Colonic mucosa (tissue), 4 donors: ENCODE measurements at regions not wholly inside any gene's neighbourhood (a gene's known extent, or its start where the extent isn't known, plus 50 kb on each side); places are given as distances from the start of the nearest gene placed in this dataset.

Experiments used
- DNase-seq: peaks from one replicate; pipeline ENCODE4 v3.0.0-alpha.2; 2020
- H3K27ac ChIP-seq: fragments of 200-600 bp; one replicate; pipeline ENCODE4 v1.8.0; 2021
- H3K27me3 ChIP-seq: fragments of 200-600 bp; one replicate; pipeline ENCODE4 v1.8.0; 2021
- H3K36me3 ChIP-seq: fragments of 200-600 bp; one replicate; pipeline ENCODE4 v1.8.0; 2021
- H3K4me1 ChIP-seq: fragments of 200-600 bp; one replicate; pipeline ENCODE4 v1.8.0; 2021; ENCODE audit warnings: mild to moderate bottlenecking
- H3K4me3 ChIP-seq: fragments of 200-600 bp; one replicate; pipeline ENCODE4 v1.8.0; 2021
- H3K9ac ChIP-seq, 2 donors: one replicate each; pipeline ENCODE4 v1.7.0; 2013; ENCODE audit warnings: control low read depth in 2 of 2, low read depth in 2 of 2, low read length in 2 of 2
- H3K9me3 ChIP-seq: fragments of 200-600 bp; one replicate; pipeline ENCODE4 v1.8.0; 2021
- CTCF ChIP-seq: fragments of 200-600 bp; IDR thresholded peaks from one replicate; pipeline ENCODE4 v1.8.0; 2022; ENCODE audit warnings: antibody characterized with exemption, mild to moderate bottlenecking
- intact Hi-C: fragments of 100-400 bp; cut with DNase I; formaldehyde crosslinking; loops from one replicate; pipeline ENCODE4 v1.14.1; 2022
- donor health status: healthy.
- donor health status: DM: no; HTN: no; CAD: no.
- donor health status: DM: no; HTN: no; CAD: no.

- DNase-seq, result no peak
- Histone ChIP-seq H3K27ac (no peak overlapping the region), H3K4me3 (no peak overlapping the region), H3K36me3 (no peaks in the 10 kb centered on the region), H3K4me1 (no peaks in the 10 kb centered on the region), H3K9me3 (no peaks in the 10 kb centered on the region), H3K9ac (no peak overlapping the region), H3K27me3 (no peaks in the 10 kb centered on the region)
- no peak for TF ChIP-seq CTCF
- intact Hi-C loops, result no loop called here
Measured at GRCh38 chr7:25619963-25620799, 391.9 kb upstream of the NPVF start.

DNA sequence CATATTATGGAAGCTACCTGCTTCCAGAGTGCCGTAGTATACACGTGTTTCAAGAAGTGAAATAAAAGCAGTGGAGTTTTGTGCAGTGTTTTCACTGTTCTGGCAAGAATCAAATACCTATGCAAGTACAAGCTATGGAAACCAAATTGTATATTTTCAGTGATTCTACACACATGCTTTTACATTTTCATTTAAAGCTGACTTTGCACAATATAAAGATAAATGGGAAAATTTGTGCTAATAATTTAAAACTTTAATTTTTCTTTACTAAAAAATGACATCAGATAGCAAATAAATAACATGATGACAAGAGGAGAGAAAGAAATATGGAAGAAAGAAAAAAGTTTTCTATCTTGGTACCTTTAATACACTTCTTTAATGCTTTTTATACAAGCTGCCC lies 393.7 kb upstream of the NPVF start:
- intact Hi-C loops, result no loop called here
- TF ChIP-seq CTCF, result no peak
- Histone ChIP-seq H3K27ac (no peak overlapping the region), H3K4me1 (no peaks in the 10 kb centered on the region), H3K9me3 (no peaks in the 10 kb centered on the region), H3K27me3 (no peaks in the 10 kb centered on the region), H3K36me3 (no peaks in the 10 kb centered on the region), H3K4me3 (no peak overlapping the region), H3K9ac (no peak overlapping the region)
- no peak for DNase-seq

DNA sequence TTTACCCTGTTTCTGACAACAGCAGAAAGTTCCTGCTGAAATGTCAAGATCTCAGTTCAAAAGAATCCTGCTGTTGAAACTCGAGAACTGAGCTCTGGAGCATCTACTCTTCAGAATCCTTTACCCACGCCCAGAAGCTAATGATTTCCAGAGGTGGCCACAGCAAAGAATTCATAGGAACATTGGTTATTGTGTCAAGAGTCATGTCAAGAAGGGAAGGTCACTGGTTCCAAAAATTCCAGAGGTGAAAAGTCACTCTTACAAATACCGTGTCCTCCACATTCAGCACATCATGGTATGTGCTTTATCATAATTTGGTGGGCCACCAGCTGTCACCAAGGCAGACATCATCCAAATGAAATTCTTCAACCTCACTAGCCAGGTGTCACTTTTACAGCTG lies 394.4 kb upstream of the NPVF start:
- Histone ChIP-seq H3K9ac (no peak overlapping the region), H3K4me3 (no peak overlapping the region), H3K36me3 (no peaks in the 10 kb centered on the region), H3K27me3 (no peaks in the 10 kb centered on the region), H3K27ac (no peak overlapping the region), H3K4me1 (no peaks in the 10 kb centered on the region), H3K9me3 (no peaks in the 10 kb centered on the region)
- no peak for DNase-seq
- no peak for TF ChIP-seq CTCF
- intact Hi-C loops, result no loop called here

- H3K4me3 ChIP-seq, result no peak overlapping the region
- no peaks in the 10 kb centered on the region for H3K4me1 ChIP-seq
- H3K9ac ChIP-seq, result no peak overlapping the region
- intact Hi-C loops, result no loop called here
- DNase-seq, result no peak
- no peak overlapping the region for H3K27ac ChIP-seq
- no peak for TF ChIP-seq CTCF
- no peaks in the 10 kb centered on the region for H3K36me3 ChIP-seq
- no peaks in the 10 kb centered on the region for H3K27me3 ChIP-seq
- no peaks in the 10 kb centered on the region for H3K9me3 ChIP-seq
Measured at GRCh38 chr7:25624051-25624450, 395.8 kb upstream of the NPVF start.

DNA sequence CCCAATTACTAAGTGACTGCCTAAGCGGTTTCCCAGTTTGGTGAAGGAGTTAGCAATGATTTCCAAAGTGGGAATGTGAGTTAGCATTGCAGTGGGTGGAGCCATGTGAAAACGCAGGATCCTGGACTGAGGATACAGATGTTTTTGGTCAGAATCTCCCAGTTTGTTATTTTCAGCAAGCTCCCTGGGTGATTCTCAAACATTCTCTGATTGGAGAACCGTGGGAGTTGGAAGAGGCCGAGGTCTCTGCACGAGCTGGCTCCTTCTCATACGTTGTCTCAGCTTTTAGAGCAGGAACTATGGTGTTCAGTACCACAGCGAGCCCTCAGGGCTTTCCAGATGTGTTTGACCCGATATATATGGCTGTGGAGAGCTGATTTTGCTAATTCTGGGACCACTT lies 396.5 kb upstream of the NPVF start:
- Histone ChIP-seq H3K27ac (no peak overlapping the region), H3K9me3 (no peaks in the 10 kb centered on the region), H3K27me3 (no peaks in the 10 kb centered on the region), H3K9ac (no peak overlapping the region), H3K4me3 (no peak overlapping the region), H3K36me3 (no peaks in the 10 kb centered on the region), H3K4me1 (no peaks in the 10 kb centered on the region)
- intact Hi-C loops, result no loop called here
- no peak for DNase-seq
- TF ChIP-seq CTCF, result no peak
